IPS DF 6.9 (cell line): ENCODE measurements at regions not wholly inside any gene's neighbourhood (a gene's known extent, or its start where the extent isn't known, plus 50 kb on each side); places are given as distances from the start of the nearest gene placed in this dataset.

Experiments used
- DNase-seq: peaks from one replicate; pipeline ENCODE4 v3.0.0-alpha.2; 2013; ENCODE audit warnings: low read depth, low spot score
- H3K27ac ChIP-seq: one replicate; pipeline ENCODE4 v1.5.1; 2013; ENCODE audit warnings: low read length, control low read depth
- H3K27me3 ChIP-seq: 2 replicates; pipeline ENCODE4 v1.6.1; 2013; ENCODE audit warnings: mild to moderate bottlenecking, low read length; ENCODE audit not compliant: control insufficient read depth, insufficient read depth
- H3K36me3 ChIP-seq: 2 replicates; pipeline ENCODE4 v1.6.1; 2013; ENCODE audit warnings: low read length; ENCODE audit not compliant: control insufficient read depth, insufficient read depth
- H3K4me1 ChIP-seq: 2 replicates; pipeline ENCODE4 v1.6.1; 2013; ENCODE audit warnings: low read length; ENCODE audit not compliant: control insufficient read depth, insufficient read depth
- H3K4me3 ChIP-seq: 2 replicates; pipeline ENCODE4 v1.5.1; 2013; ENCODE audit warnings: mild to moderate bottlenecking, low read length
- H3K9me3 ChIP-seq: 2 replicates; pipeline ENCODE4 v1.6.1; 2013; ENCODE audit warnings: low read length, inconsistent platforms; ENCODE audit not compliant: control insufficient read depth, insufficient read depth
- WGBS: extraction: QIAGEN DNeasy Blood & Tissue Kit; methylation state at CpG from one replicate; pipeline ENCODE4 v1.1.7; 2013; ENCODE audit warnings: mixed read lengths, missing lambda C conversion rate; ENCODE audit not compliant: insufficient read length, insufficient coverage; 5-methylcytosine and 5-hydroxymethylcytosine counted together

DNA sequence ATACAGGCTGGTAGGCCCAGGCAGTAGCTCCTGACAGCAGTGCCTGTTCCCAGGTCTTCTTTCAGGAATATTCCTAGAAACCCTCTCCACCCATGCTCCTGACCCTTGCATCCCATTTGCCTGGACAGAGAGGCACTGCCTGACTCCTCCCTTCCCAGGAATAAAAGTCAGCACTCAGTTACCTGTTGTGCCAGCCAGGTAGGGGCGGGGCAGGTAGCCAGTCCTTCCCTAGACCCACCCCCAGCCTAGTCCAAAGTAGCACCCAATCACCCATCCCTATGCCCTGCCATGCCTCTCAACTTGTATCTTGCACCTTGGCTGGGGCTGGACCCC lies 129.9 kb downstream of the MRPL14 start:
- no peaks in the 10 kb centered on the region for H3K9me3 ChIP-seq
- H3K4me1 ChIP-seq: peaks cover 12% of the 10 kb centered on the region
- no peak overlapping the region for H3K27ac ChIP-seq
- WGBS: no CpG with 5 or more reads among the region's 1 CpG
- H3K36me3 ChIP-seq: no peaks in the 10 kb centered on the region
- no peaks in the 10 kb centered on the region for H3K27me3 ChIP-seq
- DNase-seq: no peak
- H3K4me3 ChIP-seq: no peak overlapping the region

DNA sequence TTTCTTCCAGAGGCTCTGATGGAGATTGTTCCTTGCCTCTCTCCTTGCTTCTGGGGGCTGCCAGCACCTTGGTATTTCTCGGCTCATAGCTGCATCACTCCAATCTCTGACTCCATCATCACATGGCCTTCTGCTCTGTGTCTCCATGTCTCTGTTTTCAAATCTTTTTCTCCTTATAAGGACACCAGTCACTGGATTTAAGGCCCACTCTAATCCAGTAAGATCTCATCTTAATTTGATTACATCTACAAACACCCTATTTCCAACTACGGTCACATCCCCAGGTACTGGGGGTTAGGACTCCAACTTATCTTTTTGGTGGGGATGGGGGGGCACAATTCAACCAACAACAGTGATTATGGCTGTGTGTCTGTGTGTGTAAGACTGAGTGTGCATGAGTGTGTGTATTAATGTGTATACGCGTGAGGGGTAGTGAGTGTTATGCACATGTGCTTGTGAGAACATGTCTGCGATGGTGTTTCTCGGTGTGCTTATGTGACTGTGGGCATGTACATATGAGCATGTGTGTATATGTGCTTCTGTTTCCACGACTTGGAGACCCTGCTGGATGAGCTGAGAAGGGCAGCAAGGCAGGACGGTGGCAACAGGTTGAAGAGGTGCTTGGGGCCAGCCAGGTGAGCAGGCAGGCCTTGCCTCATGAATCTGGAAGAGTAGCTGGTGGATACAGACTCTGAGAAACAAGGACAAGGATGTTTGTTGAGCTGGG lies 130.5 kb downstream of the MRPL14 start:
- WGBS: 100% methylated on average over 3 of the region's 8 CpGs
- no peak for DNase-seq
- H3K27me3 ChIP-seq: no peaks in the 10 kb centered on the region
- no peaks in the 10 kb centered on the region for H3K9me3 ChIP-seq
- H3K4me3 ChIP-seq: no peak overlapping the region
- no peak overlapping the region for H3K27ac ChIP-seq
- H3K4me1 ChIP-seq: peaks cover 12% of the 10 kb centered on the region
- H3K36me3 ChIP-seq: no peaks in the 10 kb centered on the region

DNA sequence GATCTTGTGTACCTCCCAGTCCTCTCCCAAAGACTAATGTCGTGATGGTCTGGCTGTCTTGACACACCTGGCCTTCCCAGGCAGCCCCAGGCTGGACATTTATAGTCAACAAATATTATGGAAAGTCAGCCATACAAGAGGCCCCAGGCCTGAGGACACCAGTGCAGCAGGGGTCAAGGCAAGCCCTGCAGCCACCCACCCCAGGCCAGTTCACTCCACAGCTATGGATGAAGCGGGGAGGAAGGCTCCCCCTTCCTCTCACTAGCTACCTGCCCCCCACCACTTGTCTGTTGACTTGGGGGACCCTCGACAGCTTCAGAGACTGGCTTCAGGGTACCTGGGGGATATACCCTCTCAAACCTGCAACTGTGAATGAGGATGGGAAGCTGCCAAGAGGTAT lies 132.1 kb downstream of the MRPL14 start:
- H3K27me3 ChIP-seq: no peaks in the 10 kb centered on the region
- DNase-seq: no peak
- H3K4me3 ChIP-seq: no peak overlapping the region
- no peaks in the 10 kb centered on the region for H3K36me3 ChIP-seq
- no CpG with 5 or more reads among the region's 3 CpGs for WGBS
- no peak overlapping the region for H3K27ac ChIP-seq
- peaks cover 4% of the 10 kb centered on the region; the same call in 1 of the 2 replicates for H3K4me1 ChIP-seq
- H3K9me3 ChIP-seq: no peaks in the 10 kb centered on the region

DNA sequence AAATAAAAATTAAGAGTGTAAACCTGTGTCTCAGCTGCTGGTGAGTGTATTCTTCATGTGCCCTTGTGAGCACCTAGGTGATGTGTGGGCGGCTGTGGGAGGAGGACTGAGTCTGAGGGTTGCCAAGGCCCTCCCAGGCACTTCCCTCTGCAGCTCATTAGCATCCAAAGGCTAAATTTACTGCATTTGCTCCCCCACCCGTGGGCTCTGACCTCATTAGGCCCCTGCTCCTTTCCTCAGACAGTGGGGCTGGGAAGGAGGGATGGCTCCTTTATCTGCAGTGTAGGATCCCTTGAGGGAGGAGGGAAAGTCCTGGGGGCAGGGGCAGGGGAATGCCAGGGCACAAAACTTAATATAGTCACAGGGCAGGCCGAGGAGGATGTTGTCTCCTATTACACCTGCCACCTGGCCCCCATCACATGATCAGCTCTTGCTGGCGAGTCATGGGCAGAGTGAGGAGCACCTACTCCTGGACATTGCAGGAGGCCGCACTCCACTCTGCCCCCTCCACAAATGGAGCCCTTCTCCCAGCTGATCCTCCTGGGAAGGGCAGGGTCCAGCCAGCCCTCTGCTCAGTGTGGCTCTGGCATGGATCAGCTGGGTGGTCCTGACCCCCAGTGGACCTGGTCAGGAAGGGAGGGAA lies 133.2 kb downstream of the MRPL14 start:
- Histone ChIP-seq H3K36me3 (no peaks in the 10 kb centered on the region), H3K27me3 (no peaks in the 10 kb centered on the region), H3K4me1 (peaks cover 6% of the 10 kb centered on the region; the same call in 1 of the 2 replicates), H3K4me3 (no peak overlapping the region), H3K9me3 (no peaks in the 10 kb centered on the region), H3K27ac (no peak overlapping the region)
- DNase-seq: no peak
- WGBS: no CpG with 5 or more reads among the region's 5 CpGs

DNA sequence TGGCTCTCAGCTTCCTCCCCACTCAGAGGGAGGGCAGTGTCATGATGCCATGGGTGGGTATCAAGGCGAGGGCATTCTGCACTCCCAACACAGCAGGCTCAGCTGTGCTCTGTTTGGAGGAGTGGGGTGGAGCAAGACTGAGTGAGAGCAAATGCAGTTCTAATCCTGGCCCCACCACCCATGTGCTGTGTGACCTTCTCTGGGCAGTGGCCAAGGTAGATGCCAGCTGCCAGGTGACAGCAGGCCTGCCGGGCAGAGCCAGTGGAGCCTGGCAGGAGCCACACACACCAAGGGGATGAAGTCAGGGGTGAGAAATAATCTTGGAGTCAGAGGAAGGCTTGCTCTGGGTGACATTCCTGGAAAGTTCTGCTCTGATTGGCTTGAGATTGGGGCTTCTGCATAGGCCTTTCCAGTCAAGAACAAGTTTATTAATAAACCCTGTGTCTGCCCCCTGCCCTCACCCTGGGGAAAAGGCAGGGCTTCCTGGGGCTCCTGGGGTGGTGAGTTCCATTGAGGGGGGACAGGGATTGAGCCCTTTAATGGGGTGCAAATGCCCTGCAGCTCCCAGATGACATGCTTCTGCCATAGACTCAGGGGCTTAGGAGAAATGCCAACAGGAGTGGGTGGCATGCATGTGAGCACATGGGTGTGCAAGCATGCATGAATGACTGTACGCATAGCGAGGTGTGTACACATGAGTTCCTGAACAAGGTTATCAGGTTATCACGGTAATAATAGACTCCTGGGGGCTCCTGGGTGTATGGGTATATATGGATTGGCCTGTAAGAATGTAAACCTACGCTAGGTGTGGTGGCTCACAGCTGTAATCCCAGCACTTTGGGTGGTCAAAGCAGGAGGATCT lies 134.2 kb downstream of the MRPL14 start:
- Histone ChIP-seq H3K36me3 (no peaks in the 10 kb centered on the region), H3K4me3 (no peak overlapping the region), H3K27me3 (no peaks in the 10 kb centered on the region), H3K27ac (no peak overlapping the region), H3K9me3 (no peaks in the 10 kb centered on the region), H3K4me1 (peaks cover 6% of the 10 kb centered on the region; the same call in 1 of the 2 replicates)
- no CpG with 5 or more reads among the region's 6 CpGs for WGBS
- no peak for DNase-seq

DNA sequence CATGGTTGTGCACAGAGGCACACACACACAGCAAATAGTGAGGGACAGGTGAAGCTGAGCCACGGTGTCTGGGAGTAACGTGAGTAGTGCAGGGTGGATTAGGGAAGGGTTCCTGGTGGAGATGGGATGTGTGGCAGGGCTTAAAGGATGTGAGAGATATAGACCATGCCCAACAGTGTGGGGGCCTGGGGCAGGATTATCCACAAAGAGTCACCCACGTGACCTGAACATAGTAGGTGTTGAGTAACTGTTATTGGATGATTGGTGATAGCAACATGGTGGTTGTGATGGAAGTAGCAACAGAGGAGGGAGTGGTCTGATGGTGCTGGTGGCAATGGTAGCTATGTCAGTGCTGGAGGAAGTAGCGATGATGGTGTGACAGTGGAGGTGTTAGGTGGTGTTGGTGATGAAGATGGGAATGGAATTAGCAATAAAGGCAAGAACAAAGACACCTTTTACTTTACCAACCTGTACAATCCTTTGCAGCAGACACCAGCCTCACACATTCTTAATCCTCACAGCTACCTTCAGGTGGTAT lies 135.1 kb downstream of the MRPL14 start:
- Histone ChIP-seq H3K4me1 (peaks cover 6% of the 10 kb centered on the region; the same call in 1 of the 2 replicates), H3K4me3 (no peak overlapping the region), H3K27ac (no peak overlapping the region), H3K27me3 (no peaks in the 10 kb centered on the region), H3K36me3 (no peaks in the 10 kb centered on the region), H3K9me3 (no peaks in the 10 kb centered on the region)
- WGBS: no CpG with 5 or more reads among the region's 4 CpGs
- DNase-seq: no peak

DNA sequence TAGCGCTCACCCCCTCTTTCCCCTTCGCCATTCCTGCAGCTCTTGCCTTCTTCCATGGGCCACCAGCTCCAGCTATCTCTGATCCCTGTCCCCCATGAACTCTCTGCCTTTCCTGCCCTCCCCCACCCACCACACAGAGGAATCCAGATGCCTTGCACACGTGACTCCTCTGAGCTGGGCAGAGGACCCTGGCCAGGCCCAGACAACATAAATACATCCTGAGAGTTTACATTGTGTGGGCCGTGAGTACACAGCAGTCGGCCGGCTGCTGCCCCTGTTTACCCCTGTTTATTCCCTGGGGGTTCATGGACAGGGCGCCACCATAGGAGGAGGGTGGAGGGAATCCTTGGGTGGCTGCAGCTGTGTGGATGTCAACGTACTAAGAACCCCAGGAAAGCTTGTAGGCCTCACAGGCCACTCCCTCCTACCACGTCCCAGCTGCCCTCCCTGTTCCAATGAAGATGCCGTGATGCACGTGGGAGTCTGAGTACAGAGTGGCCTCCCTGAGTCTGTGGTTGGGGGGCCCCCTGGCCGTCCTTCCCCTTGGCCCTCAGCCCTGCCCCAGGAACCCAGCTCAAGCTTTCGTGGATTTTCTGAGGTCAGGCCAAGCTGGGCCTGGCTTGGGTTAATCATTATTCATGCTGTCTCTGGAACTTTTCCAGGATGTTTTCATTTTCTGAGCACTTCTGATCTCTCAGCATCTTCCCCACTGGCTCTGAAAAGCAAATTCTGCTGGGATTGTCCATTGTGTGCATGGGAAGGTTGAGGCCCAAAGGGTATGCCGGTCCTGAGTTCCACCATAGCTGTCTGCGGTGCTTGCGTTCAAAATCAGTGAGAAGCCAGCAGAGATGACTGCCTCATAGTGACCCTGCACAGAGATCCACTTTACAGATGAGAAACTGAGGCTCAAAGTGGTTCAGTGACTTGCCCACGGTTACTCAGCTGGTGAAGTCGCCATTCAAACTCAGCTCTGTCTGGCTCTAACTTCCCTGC lies 136.3 kb downstream of the MRPL14 start:
- Histone ChIP-seq H3K4me3 (no peak overlapping the region), H3K27ac (no peak overlapping the region), H3K36me3 (no peaks in the 10 kb centered on the region), H3K4me1 (peaks cover 6% of the 10 kb centered on the region; the same call in 1 of the 2 replicates), H3K9me3 (no peaks in the 10 kb centered on the region), H3K27me3 (no peaks in the 10 kb centered on the region)
- no CpG with 5 or more reads among the region's 18 CpGs for WGBS
- no peak for DNase-seq

DNA sequence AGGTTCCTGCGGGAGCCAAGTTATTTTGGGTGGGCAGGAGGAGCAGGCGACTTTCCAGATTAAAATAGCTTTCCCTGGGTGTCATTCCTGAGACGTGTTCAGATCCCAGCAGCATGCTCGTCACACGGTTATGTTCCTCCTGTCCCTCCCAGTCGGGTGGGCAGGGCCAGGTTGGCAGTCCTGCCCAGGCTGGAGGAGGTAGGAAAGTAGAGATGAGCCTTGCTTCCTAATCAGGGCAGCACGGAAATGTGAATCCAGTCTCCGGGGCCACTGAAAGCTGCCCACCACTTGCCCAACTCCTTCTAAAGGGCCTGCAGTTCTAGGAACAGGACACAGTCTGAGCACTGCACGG lies 137.0 kb downstream of the MRPL14 start:
- DNase-seq: no peak
- H3K4me1 ChIP-seq: peaks cover 6% of the 10 kb centered on the region; the same call in 1 of the 2 replicates
- H3K36me3 ChIP-seq: no peaks in the 10 kb centered on the region
- H3K27me3 ChIP-seq: no peaks in the 10 kb centered on the region
- H3K9me3 ChIP-seq: no peaks in the 10 kb centered on the region
- no CpG with 5 or more reads among the region's 9 CpGs for WGBS
- H3K27ac ChIP-seq: no peak overlapping the region
- no peak overlapping the region for H3K4me3 ChIP-seq

DNA sequence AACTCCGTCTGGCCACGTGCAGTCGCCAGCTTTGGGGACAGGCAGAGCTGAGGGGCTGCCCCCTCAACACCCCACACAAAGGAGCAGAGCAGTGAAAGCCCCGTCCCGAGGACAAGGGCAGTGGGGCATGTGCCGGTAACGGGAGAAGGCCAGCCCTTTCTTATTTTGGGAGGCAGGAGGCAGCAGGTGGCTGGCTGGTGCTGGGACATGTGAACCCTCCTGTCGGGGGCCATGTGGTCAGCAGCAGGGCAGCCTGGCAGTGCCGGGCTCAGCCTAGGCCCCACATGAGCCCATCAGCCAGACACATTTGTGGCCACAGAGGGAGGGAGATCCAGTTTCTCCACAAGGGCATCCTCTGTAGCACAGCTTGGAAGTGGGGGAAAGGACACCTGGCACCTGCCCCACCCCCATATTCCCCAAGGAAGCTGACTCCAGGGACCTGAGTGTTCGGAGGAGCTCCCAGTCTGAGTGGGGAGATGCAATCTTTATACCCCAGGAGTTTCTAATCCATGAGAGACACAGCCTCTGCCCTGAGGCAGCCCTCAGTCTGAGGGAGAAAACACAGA lies 137.6 kb downstream of the MRPL14 start:
- no peaks in the 10 kb centered on the region for H3K9me3 ChIP-seq
- H3K27me3 ChIP-seq: no peaks in the 10 kb centered on the region
- no peaks in the 10 kb centered on the region for H3K36me3 ChIP-seq
- no peak for DNase-seq
- H3K27ac ChIP-seq: no peak overlapping the region
- WGBS: no CpG with 5 or more reads among the region's 10 CpGs
- H3K4me1 ChIP-seq: peaks cover 6% of the 10 kb centered on the region; the same call in 1 of the 2 replicates
- no peak overlapping the region for H3K4me3 ChIP-seq
